ENCODE measurements at regions not wholly inside any gene's neighbourhood (a gene's known extent, or its start where the extent isn't known, plus 50 kb on each side); places are given as distances from the start of the nearest gene placed in this dataset.

DNA sequence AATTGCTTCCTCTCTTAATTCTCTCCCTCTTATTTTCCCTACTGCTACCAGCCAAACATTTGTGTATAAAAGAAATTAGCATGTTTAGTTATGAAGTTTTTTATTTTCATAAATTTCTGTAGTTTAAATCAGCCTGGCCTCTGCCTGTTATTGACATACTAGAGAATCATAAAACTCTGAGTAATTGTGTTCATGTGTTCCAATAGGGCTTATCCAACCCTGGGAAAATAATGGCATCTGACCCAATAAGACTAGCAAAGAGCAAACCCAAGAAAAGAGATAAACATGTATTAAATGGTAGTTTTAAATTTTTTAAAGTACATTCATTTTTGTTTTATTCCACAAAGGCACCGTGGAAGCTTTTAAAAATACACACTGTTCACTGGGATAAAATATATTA lies 404.3 kb downstream of the HLX start:
- TF ChIP-seq POLR2A (IDR thresholded peaks at IDR 0.05; ENCODE audit: low read depth, low read length): no peak
- no peak for TF ChIP-seq TAF1 (IDR thresholded peaks at IDR 0.05; ENCODE audit: borderline replicate concordance, low read depth, low read length)
- TF ChIP-seq POLR2AphosphoS5 (IDR thresholded peaks at IDR 0.05; ENCODE audit: low read depth, low read length): no peak
